ENCODE measurements at regions not wholly inside any gene's neighbourhood (a gene's known extent, or its start where the extent isn't known, plus 50 kb on each side); places are given as distances from the start of the nearest gene placed in this dataset.
A peak's percentile ranks its signal among the peaks of the same experiment; 100 is the strongest.
"Not testable (repeated sequence)": the region's sequence is repeated elsewhere in the genome, so short reads cannot be mapped to it uniquely, and the experiment has no call there.

- peak; percentile 78 for DNase-seq (ENCODE audit: low read depth)
- Histone ChIP-seq H3K9me3 (ENCODE audit: control insufficient read depth, low read length) (no peaks in the 10 kb centered on the region), H3K9ac (ENCODE audit: low read length) (no peak overlapping the region), H3K27me3 (replicated peaks; ENCODE audit: control insufficient read depth, insufficient read depth, low read length) (no peaks in the 10 kb centered on the region), H3K36me3 (ENCODE audit: control insufficient read depth, insufficient read depth, low read length, severe bottlenecking) (no peaks in the 10 kb centered on the region), H3K4me1 (ENCODE audit: control insufficient read depth, insufficient read depth, low read length) (peaks cover 3% of the 10 kb centered on the region), H3K4me3 (ENCODE audit: low read length) (no peak overlapping the region)
Observed at GRCh38 chr5:97998941-97999340, 774.5 kb upstream of the RGMB start.

GRCh38 chr5:98004463-98004862 lies 769.0 kb upstream of the RGMB start:
- Histone ChIP-seq H3K36me3 (ENCODE audit: control insufficient read depth, insufficient read depth, low read length, severe bottlenecking) (no peaks in the 10 kb centered on the region), H3K9ac (ENCODE audit: low read length) (no peak overlapping the region), H3K27me3 (replicated peaks; ENCODE audit: control insufficient read depth, insufficient read depth, low read length) (no peaks in the 10 kb centered on the region), H3K9me3 (ENCODE audit: control insufficient read depth, low read length) (no peaks in the 10 kb centered on the region), H3K4me3 (ENCODE audit: low read length) (no peak overlapping the region), H3K4me1 (ENCODE audit: control insufficient read depth, insufficient read depth, low read length) (no peaks in the 10 kb centered on the region)
- no peak for DNase-seq (ENCODE audit: low read depth)

GRCh38 chr5:98016771-98017170 lies 756.7 kb upstream of the RGMB start:
- H3K9me3 ChIP-seq (ENCODE audit: control insufficient read depth, low read length), result no peaks in the 10 kb centered on the region
- H3K4me3 ChIP-seq (ENCODE audit: low read length), result no peak overlapping the region
- H3K4me1 ChIP-seq (ENCODE audit: control insufficient read depth, insufficient read depth, low read length), result no peaks in the 10 kb centered on the region
- no peak overlapping the region for H3K9ac ChIP-seq (ENCODE audit: low read length)
- H3K27me3 ChIP-seq (replicated peaks; ENCODE audit: control insufficient read depth, insufficient read depth, low read length), result no peaks in the 10 kb centered on the region
- DNase-seq (ENCODE audit: low read depth), result no peak
- H3K36me3 ChIP-seq (ENCODE audit: control insufficient read depth, insufficient read depth, low read length, severe bottlenecking), result no peaks in the 10 kb centered on the region

GRCh38 chr5:98030273-98030672 lies 743.2 kb upstream of the RGMB start:
- H3K9ac ChIP-seq (ENCODE audit: low read length); H3K27me3 ChIP-seq (replicated peaks; ENCODE audit: control insufficient read depth, insufficient read depth, low read length); DNase-seq (ENCODE audit: low read depth); H3K36me3 ChIP-seq (ENCODE audit: control insufficient read depth, insufficient read depth, low read length, severe bottlenecking); H3K9me3 ChIP-seq (ENCODE audit: control insufficient read depth, low read length); H3K4me3 ChIP-seq (ENCODE audit: low read length); H3K4me1 ChIP-seq (ENCODE audit: control insufficient read depth, insufficient read depth, low read length): not testable (repeated sequence)

GRCh38 chr5:98031036-98031435 lies 742.4 kb upstream of the RGMB start:
- H3K9me3 ChIP-seq (ENCODE audit: control insufficient read depth, low read length); H3K4me3 ChIP-seq (ENCODE audit: low read length); H3K9ac ChIP-seq (ENCODE audit: low read length); H3K4me1 ChIP-seq (ENCODE audit: control insufficient read depth, insufficient read depth, low read length); H3K27me3 ChIP-seq (replicated peaks; ENCODE audit: control insufficient read depth, insufficient read depth, low read length); DNase-seq (ENCODE audit: low read depth); H3K36me3 ChIP-seq (ENCODE audit: control insufficient read depth, insufficient read depth, low read length, severe bottlenecking): not testable (repeated sequence)

- Histone ChIP-seq H3K9me3 (ENCODE audit: control insufficient read depth, low read length) (no peaks in the 10 kb centered on the region), H3K27me3 (replicated peaks; ENCODE audit: control insufficient read depth, insufficient read depth, low read length) (no peaks in the 10 kb centered on the region), H3K4me1 (ENCODE audit: control insufficient read depth, insufficient read depth, low read length) (no peaks in the 10 kb centered on the region), H3K9ac (ENCODE audit: low read length) (no peak overlapping the region), H3K4me3 (ENCODE audit: low read length) (no peak overlapping the region), H3K36me3 (ENCODE audit: control insufficient read depth, insufficient read depth, low read length, severe bottlenecking) (no peaks in the 10 kb centered on the region)
- DNase-seq (ENCODE audit: low read depth), result no peak
Observed at GRCh38 chr5:98031496-98031895, 742.0 kb upstream of the RGMB start.

- Histone ChIP-seq H3K4me3 (ENCODE audit: low read length) (no peak overlapping the region), H3K4me1 (ENCODE audit: control insufficient read depth, insufficient read depth, low read length) (no peaks in the 10 kb centered on the region), H3K27me3 (replicated peaks; ENCODE audit: control insufficient read depth, insufficient read depth, low read length) (no peaks in the 10 kb centered on the region), H3K9me3 (ENCODE audit: control insufficient read depth, low read length) (no peaks in the 10 kb centered on the region), H3K9ac (ENCODE audit: low read length) (no peak overlapping the region), H3K36me3 (ENCODE audit: control insufficient read depth, insufficient read depth, low read length, severe bottlenecking) (no peaks in the 10 kb centered on the region)
- DNase-seq (ENCODE audit: low read depth), result no peak
Observed at GRCh38 chr5:98031926-98032325, 741.5 kb upstream of the RGMB start.

- H3K9me3 ChIP-seq (ENCODE audit: control insufficient read depth, low read length), result no peaks in the 10 kb centered on the region
- no peaks in the 10 kb centered on the region for H3K27me3 ChIP-seq (replicated peaks; ENCODE audit: control insufficient read depth, insufficient read depth, low read length)
- DNase-seq (ENCODE audit: low read depth), result no peak
- no peaks in the 10 kb centered on the region for H3K36me3 ChIP-seq (ENCODE audit: control insufficient read depth, insufficient read depth, low read length, severe bottlenecking)
- no peak overlapping the region for H3K9ac ChIP-seq (ENCODE audit: low read length)
- H3K4me1 ChIP-seq (ENCODE audit: control insufficient read depth, insufficient read depth, low read length), result no peaks in the 10 kb centered on the region
- no peak overlapping the region for H3K4me3 ChIP-seq (ENCODE audit: low read length)
Observed at GRCh38 chr5:98041661-98042060, 731.8 kb upstream of the RGMB start.

GRCh38 chr5:98042521-98042920 lies 730.9 kb upstream of the RGMB start:
- no peaks in the 10 kb centered on the region for H3K9me3 ChIP-seq (ENCODE audit: control insufficient read depth, low read length)
- no peak overlapping the region for H3K4me3 ChIP-seq (ENCODE audit: low read length)
- no peaks in the 10 kb centered on the region for H3K27me3 ChIP-seq (replicated peaks; ENCODE audit: control insufficient read depth, insufficient read depth, low read length)
- H3K4me1 ChIP-seq (ENCODE audit: control insufficient read depth, insufficient read depth, low read length), result no peaks in the 10 kb centered on the region
- H3K36me3 ChIP-seq (ENCODE audit: control insufficient read depth, insufficient read depth, low read length, severe bottlenecking), result no peaks in the 10 kb centered on the region
- H3K9ac ChIP-seq (ENCODE audit: low read length), result no peak overlapping the region
- no peak for DNase-seq (ENCODE audit: low read depth)

GRCh38 chr5:98042961-98043360 lies 730.5 kb upstream of the RGMB start:
- Histone ChIP-seq H3K9me3 (ENCODE audit: control insufficient read depth, low read length) (no peaks in the 10 kb centered on the region), H3K36me3 (ENCODE audit: control insufficient read depth, insufficient read depth, low read length, severe bottlenecking) (no peaks in the 10 kb centered on the region), H3K4me3 (ENCODE audit: low read length) (no peak overlapping the region), H3K9ac (ENCODE audit: low read length) (no peak overlapping the region), H3K27me3 (replicated peaks; ENCODE audit: control insufficient read depth, insufficient read depth, low read length) (no peaks in the 10 kb centered on the region), H3K4me1 (ENCODE audit: control insufficient read depth, insufficient read depth, low read length) (no peaks in the 10 kb centered on the region)
- DNase-seq (ENCODE audit: low read depth), result no peak

GRCh38 chr5:98050583-98050982 lies 722.9 kb upstream of the RGMB start:
- Histone ChIP-seq H3K36me3 (ENCODE audit: control insufficient read depth, insufficient read depth, low read length, severe bottlenecking) (no peaks in the 10 kb centered on the region), H3K4me1 (ENCODE audit: control insufficient read depth, insufficient read depth, low read length) (no peaks in the 10 kb centered on the region), H3K4me3 (ENCODE audit: low read length) (no peak overlapping the region), H3K27me3 (replicated peaks; ENCODE audit: control insufficient read depth, insufficient read depth, low read length) (no peaks in the 10 kb centered on the region), H3K9me3 (ENCODE audit: control insufficient read depth, low read length) (peaks cover 5% of the 10 kb centered on the region), H3K9ac (ENCODE audit: low read length) (no peak overlapping the region)
- DNase-seq (ENCODE audit: low read depth), result no peak

- H3K9me3 ChIP-seq (ENCODE audit: control insufficient read depth, low read length), result peaks cover 5% of the 10 kb centered on the region
- no peak overlapping the region for H3K9ac ChIP-seq (ENCODE audit: low read length)
- no peak overlapping the region for H3K4me3 ChIP-seq (ENCODE audit: low read length)
- no peak for DNase-seq (ENCODE audit: low read depth)
- no peaks in the 10 kb centered on the region for H3K36me3 ChIP-seq (ENCODE audit: control insufficient read depth, insufficient read depth, low read length, severe bottlenecking)
- no peaks in the 10 kb centered on the region for H3K4me1 ChIP-seq (ENCODE audit: control insufficient read depth, insufficient read depth, low read length)
- H3K27me3 ChIP-seq (replicated peaks; ENCODE audit: control insufficient read depth, insufficient read depth, low read length), result no peaks in the 10 kb centered on the region
Observed at GRCh38 chr5:98053170-98053569, 720.3 kb upstream of the RGMB start.
